RWPE2 (cell line): ENCODE measurements at regions not wholly inside any gene's neighbourhood (a gene's known extent, or its start where the extent isn't known, plus 50 kb on each side); places are given as distances from the start of the nearest gene placed in this dataset.

Experiments
- ATAC-seq: fragments of 200-7000 bp; cut with Tn5 transposase; 3 replicates; pipeline ENCODE4 v1.9.1; 2021; ENCODE audit warnings: low read depth
- DNase-seq: peaks from one replicate; pipeline ENCODE4 v3.0.0-alpha.2; 2020; ENCODE audit warnings: low spot score
- H3K27ac ChIP-seq: fragments of 450-650 bp; 2 replicates; pipeline ENCODE4 v1.5.1; 2017; ENCODE audit warnings: mild to moderate bottlenecking; ENCODE audit not compliant: poor library complexity, severe bottlenecking
- H3K27me3 ChIP-seq: fragments of 250-450 bp; sonication (Bioruptor Pico); 2 replicates; pipeline ENCODE4 v1.5.1; 2021; ENCODE audit warnings: mild to moderate bottlenecking, moderate library complexity; ENCODE audit not compliant: insufficient read depth, poor library complexity, severe bottlenecking
- H3K36me3 ChIP-seq: fragments of 250-450 bp; sonication (Bioruptor Pico); 2 replicates; pipeline ENCODE4 v1.5.1; 2020; ENCODE audit warnings: low read depth, mild to moderate bottlenecking, moderate library complexity
- H3K4me1 ChIP-seq: fragments of 250-450 bp; sonication (Bioruptor Pico); 2 replicates; pipeline ENCODE4 v1.5.1; 2021; ENCODE audit warnings: mild to moderate bottlenecking, moderate library complexity; ENCODE audit not compliant: insufficient read depth, poor library complexity, severe bottlenecking
- H3K4me3 ChIP-seq: fragments of 250-450 bp; sonication (Bioruptor Pico); 2 replicates; pipeline ENCODE4 v1.5.1; 2021; ENCODE audit warnings: mild to moderate bottlenecking, moderate library complexity; ENCODE audit not compliant: severe bottlenecking
- H3K9me3 ChIP-seq: fragments of 250-450 bp; sonication (Bioruptor Pico); 2 replicates; pipeline ENCODE4 v1.5.1; 2021; ENCODE audit warnings: mild to moderate bottlenecking, moderate library complexity; ENCODE audit not compliant: severe bottlenecking
- CTCF ChIP-seq: fragments of 450-650 bp; IDR thresholded peaks from one replicate; pipeline ENCODE4 v1.5.1; 2017; ENCODE audit warnings: mild to moderate bottlenecking, moderate library complexity; ENCODE audit not compliant: poor library complexity, severe bottlenecking

- TF ChIP-seq CTCF: no peak
- no peak overlapping the region for H3K4me3 ChIP-seq
- H3K27ac ChIP-seq: no peak overlapping the region
- H3K4me1 ChIP-seq: no peaks in the 10 kb centered on the region
- no peaks in the 10 kb centered on the region for H3K27me3 ChIP-seq
- H3K9me3 ChIP-seq: no peaks in the 10 kb centered on the region
- H3K36me3 ChIP-seq: no peaks in the 10 kb centered on the region
- DNase-seq (no peak), ATAC-seq (no peak)
Observed at GRCh38 chr13:68697551-68697950, 1410.1 kb upstream of the ATXN8OS start.

- no peaks in the 10 kb centered on the region for H3K27me3 ChIP-seq
- H3K4me3 ChIP-seq: no peak overlapping the region
- DNase-seq: no peak
- ATAC-seq: no peak
- no peak for TF ChIP-seq CTCF
- H3K36me3 ChIP-seq: no peaks in the 10 kb centered on the region
- H3K9me3 ChIP-seq: no peaks in the 10 kb centered on the region
- no peak overlapping the region for H3K27ac ChIP-seq
- H3K4me1 ChIP-seq: no peaks in the 10 kb centered on the region
Observed at GRCh38 chr13:68696907-68697306, 1410.7 kb upstream of the ATXN8OS start.

GRCh38 chr13:68692049-68692448 lies 1415.6 kb upstream of the ATXN8OS start:
- H3K4me3 ChIP-seq: no peak overlapping the region
- H3K9me3 ChIP-seq: no peaks in the 10 kb centered on the region
- no peak for TF ChIP-seq CTCF
- no peak for DNase-seq
- no peak for ATAC-seq
- H3K27ac ChIP-seq: no peak overlapping the region
- H3K36me3 ChIP-seq: no peaks in the 10 kb centered on the region
- no peaks in the 10 kb centered on the region for H3K27me3 ChIP-seq
- H3K4me1 ChIP-seq: no peaks in the 10 kb centered on the region

GRCh38 chr13:68690567-68690966 lies 1417.1 kb upstream of the ATXN8OS start:
- Histone ChIP-seq H3K9me3 (no peaks in the 10 kb centered on the region), H3K4me1 (no peaks in the 10 kb centered on the region), H3K4me3 (no peak overlapping the region), H3K36me3 (no peaks in the 10 kb centered on the region), H3K27ac (no peak overlapping the region), H3K27me3 (no peaks in the 10 kb centered on the region)
- no peak for DNase-seq
- TF ChIP-seq CTCF: no peak
- no peak for ATAC-seq

GRCh38 chr13:68676513-68677115 lies 1431.0 kb upstream of the ATXN8OS start:
- no peak overlapping the region for H3K4me3 ChIP-seq

More at GRCh38 chr13:68676513-68677115, 1431.0 kb upstream of the ATXN8OS start:
- no peaks in the 10 kb centered on the region for H3K9me3 ChIP-seq
- no peaks in the 10 kb centered on the region for H3K4me1 ChIP-seq
- H3K27ac ChIP-seq: no peak overlapping the region
- ATAC-seq: no peak
- DNase-seq: no peak
- H3K27me3 ChIP-seq: no peaks in the 10 kb centered on the region
- no peak for TF ChIP-seq CTCF
- H3K36me3 ChIP-seq: no peaks in the 10 kb centered on the region
